ENCODE measurements at regions not wholly inside any gene's neighbourhood (a gene's known extent, or its start where the extent isn't known, plus 50 kb on each side); places are given as distances from the start of the nearest gene placed in this dataset.

DNA sequence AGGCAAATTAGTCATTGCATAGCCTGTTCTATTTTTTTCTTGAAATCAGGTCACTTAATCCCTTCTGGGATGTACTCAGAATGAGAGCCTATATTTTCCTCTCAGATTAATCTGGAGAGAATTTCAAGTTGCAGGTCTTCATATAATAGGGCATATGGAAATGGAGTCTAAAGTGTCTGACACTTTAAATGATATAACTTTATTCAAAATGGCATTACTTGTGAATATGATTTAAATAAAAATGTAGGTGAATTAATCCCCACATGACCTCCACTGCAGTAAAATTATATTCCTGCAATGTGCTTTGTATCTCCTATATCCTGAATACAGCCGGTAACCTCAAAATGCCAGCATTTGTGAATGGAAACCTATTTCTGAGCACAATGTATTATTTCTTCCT, 172.5 kb upstream of the BTBD3 start:
- ChIA-PET POLR2A (ENCODE audit: partially characterized antibody) (no interaction called here), CTCF (ENCODE audit: partially characterized antibody) (interaction anchor here (1.4 kb wide), 1 partner anchor 29 kb away, joined by 4 read pairs; no protein-coding TSS in a partner anchor)
- Histone ChIP-seq H3K4me3 (ENCODE audit: extremely low read depth in 1 of 4, insufficient read depth in 2 of 4, low read depth in 3 of 4, low read length in 4 of 4) (no peak overlapping the region), H4K20me1 (replicated peaks in 1 of 2; ENCODE audit: control insufficient read depth in 1 of 2, insufficient read depth in 2 of 2, low read length in 2 of 2) (no peaks in the 10 kb centered on the region), H3K9ac (replicated peaks in 1 of 4; ENCODE audit: extremely low read depth in 1 of 4, low read depth in 3 of 4, low read length in 3 of 4) (no peak overlapping the region), H2BK5ac (ENCODE audit: low read depth, low read length) (no peak overlapping the region), H3K79me2 (ENCODE audit: control insufficient read depth in 1 of 2, insufficient read depth in 2 of 2, low read length in 2 of 2) (no peaks in the 10 kb centered on the region), H3K9me3 (ENCODE audit: insufficient read depth in 2 of 2, low read depth in 1 of 2, low read length in 1 of 2) (no peaks in the 10 kb centered on the region), H2BK15ac (ENCODE audit: low read length) (no peak overlapping the region), H3K14ac (ENCODE audit: insufficient read length) (no peak overlapping the region), H3K23ac (ENCODE audit: insufficient read length) (no peak overlapping the region), H2AFZ (ENCODE audit: low read length) (no peak overlapping the region), H2BK120ac (replicated peaks; ENCODE audit: low read depth, low read length) (no peak overlapping the region), H3K36me3 (ENCODE audit: control insufficient read depth in 2 of 4, insufficient read depth in 4 of 4, low read length in 3 of 4) (no peaks in the 10 kb centered on the region), H3K4me2 (ENCODE audit: insufficient read depth in 1 of 2, low read depth in 2 of 2, low read length in 2 of 2) (no peak overlapping the region), H2AK5ac (ENCODE audit: low read depth, low read length) (no peak overlapping the region), H4K8ac (ENCODE audit: extremely low read depth, insufficient read depth, low read length) (no peak overlapping the region), H3K27me3 (replicated peaks in 1 of 4; ENCODE audit: control insufficient read depth in 3 of 4, extremely low read depth in 1 of 4, insufficient read depth in 3 of 4, low read length in 3 of 4) (no peaks in the 10 kb centered on the region), H3K27ac (ENCODE audit: low read depth, low read length) (no peak overlapping the region), H3K56ac (replicated peaks; ENCODE audit: insufficient read length, low read depth, low read length) (no peak overlapping the region), H3K18ac (ENCODE audit: extremely low read depth, low read length) (no peak overlapping the region), H3K4ac (replicated peaks; ENCODE audit: insufficient read length, low read depth, low read length) (no peak overlapping the region), H2BK20ac (ENCODE audit: low read length) (no peak overlapping the region), H3K79me1 (ENCODE audit: low read depth, low read length) (no peaks in the 10 kb centered on the region), H3K4me1 (replicated peaks in 1 of 4; ENCODE audit: control insufficient read depth in 3 of 4, insufficient read depth in 4 of 4, low read length in 3 of 4) (no peaks in the 10 kb centered on the region), H3K23me2 (ENCODE audit: low read depth, low read length) (no peaks in the 10 kb centered on the region), H4K91ac (replicated peaks; ENCODE audit: insufficient read length, low read length) (no peak overlapping the region), H4K5ac (ENCODE audit: insufficient read length, low read depth, low read length) (no peak overlapping the region), H2BK12ac (ENCODE audit: low read depth, low read length) (no peak overlapping the region)
- WGBS, 2 experiments (ENCODE audit: extremely low coverage in 1 of 2, insufficient coverage in 1 of 2, insufficient read length in 1 of 2, insufficient replicate concordance in 2 of 2, low coverage in 1 of 2, low lambda C conversion rate in 2 of 2, missing lambda C conversion rate in 1 of 2): 70% methylated on average over 1 of the region's 1 CpG; no CpG with 5 or more reads in 1 of the 2 experiments
- DNase-seq (ENCODE audit: low read depth in 1 of 2, low spot score in 2 of 2) (no peak), FAIRE-seq (no peak)
- no peak for TF ChIP-seq JUND (IDR thresholded peaks at IDR 0.05; ENCODE audit: low read length)
- no peak for TF ChIP-seq SUZ12 (IDR thresholded peaks at IDR 0.05; ENCODE audit: low read length)

All from H1 (cell line).